A549 (cell line): ENCODE measurements at regions not wholly inside any gene's neighbourhood (a gene's known extent, or its start where the extent isn't known, plus 50 kb on each side); places are given as distances from the start of the nearest gene placed in this dataset.

Experiments used
- BHLHE40 ChIP-seq: IDR thresholded peaks from 2 replicates; pipeline ENCODE4 v1.6.1; 2012; ENCODE audit warnings: low read depth, low read length, inconsistent platforms
- JUNB ChIP-seq: fragments of >200 bp; sonication (Bioruptor Twin); formaldehyde crosslinking; IDR thresholded peaks from 2 replicates; pipeline ENCODE4 v1.6.1; 2016
- POLR2A ChIP-seq: IDR thresholded peaks from 2 replicates; pipeline ENCODE4 v1.6.1; 2012; ENCODE audit warnings: mild to moderate bottlenecking, low read length
- RAD21 ChIP-seq, 2 experiments: fragments of >200 bp in 1 of 2; sonication (Bioruptor Twin) in 1 of 2; formaldehyde crosslinking in 1 of 2; IDR thresholded peaks in 1 of 2; conservative IDR thresholded peaks in 1 of 2; 2 replicates in 1 of 2; 3 replicates in 1 of 2; pipeline ENCODE4 v1.6.1; 2012 to 2018; ENCODE audit warnings: inconsistent platforms in 1 of 2
- ZC3H11A ChIP-seq: fragments of 450-650 bp; IDR thresholded peaks from 2 replicates; pipeline ENCODE4 v1.6.1; 2014; ENCODE audit warnings: antibody characterized with exemption, mild to moderate bottlenecking
- TF ChIP-seq, protein P1 (sequence below): fragments of >200 bp; sonication (Bioruptor Twin); formaldehyde crosslinking; IDR thresholded peaks from 3 replicates; pipeline ENCODE4 v1.5.1; 2016

DNA sequence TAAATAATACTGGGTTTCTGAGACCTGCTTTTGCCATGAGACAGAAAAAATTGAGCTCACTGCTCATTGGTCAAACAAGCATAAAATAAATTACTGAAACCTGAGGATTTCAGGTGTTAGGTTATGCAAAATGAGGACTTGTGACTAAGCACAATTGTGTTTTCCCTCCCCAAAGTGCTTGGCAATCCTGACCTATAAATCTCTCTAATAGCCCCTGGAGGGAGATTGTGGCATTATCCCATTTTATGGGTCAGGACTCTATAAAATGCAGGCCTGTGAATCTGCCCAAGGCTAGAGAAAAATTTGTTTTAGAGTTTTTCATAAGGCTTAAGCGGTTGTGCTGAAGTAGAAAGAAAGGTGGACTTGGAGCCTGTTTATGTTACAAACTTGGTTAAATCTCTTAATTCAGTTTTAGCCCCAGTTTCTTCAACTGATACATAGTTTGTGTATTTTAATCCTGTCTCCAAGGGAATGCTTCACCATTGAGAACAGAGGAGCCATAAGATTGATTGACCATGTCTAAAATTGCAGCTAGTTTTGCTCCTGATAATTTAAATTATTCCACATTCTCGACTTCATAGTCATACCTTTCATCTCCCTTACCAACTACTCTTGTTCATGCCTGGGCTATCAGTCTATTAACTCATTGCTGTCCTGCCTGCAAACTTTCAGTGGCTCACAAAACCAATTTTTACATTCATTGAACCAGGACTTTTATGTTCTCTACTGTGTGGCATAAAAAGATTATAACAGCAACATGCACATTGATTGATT is 63.6 kb upstream of the LRRC4C start:
- TF ChIP-seq, protein P1, sequence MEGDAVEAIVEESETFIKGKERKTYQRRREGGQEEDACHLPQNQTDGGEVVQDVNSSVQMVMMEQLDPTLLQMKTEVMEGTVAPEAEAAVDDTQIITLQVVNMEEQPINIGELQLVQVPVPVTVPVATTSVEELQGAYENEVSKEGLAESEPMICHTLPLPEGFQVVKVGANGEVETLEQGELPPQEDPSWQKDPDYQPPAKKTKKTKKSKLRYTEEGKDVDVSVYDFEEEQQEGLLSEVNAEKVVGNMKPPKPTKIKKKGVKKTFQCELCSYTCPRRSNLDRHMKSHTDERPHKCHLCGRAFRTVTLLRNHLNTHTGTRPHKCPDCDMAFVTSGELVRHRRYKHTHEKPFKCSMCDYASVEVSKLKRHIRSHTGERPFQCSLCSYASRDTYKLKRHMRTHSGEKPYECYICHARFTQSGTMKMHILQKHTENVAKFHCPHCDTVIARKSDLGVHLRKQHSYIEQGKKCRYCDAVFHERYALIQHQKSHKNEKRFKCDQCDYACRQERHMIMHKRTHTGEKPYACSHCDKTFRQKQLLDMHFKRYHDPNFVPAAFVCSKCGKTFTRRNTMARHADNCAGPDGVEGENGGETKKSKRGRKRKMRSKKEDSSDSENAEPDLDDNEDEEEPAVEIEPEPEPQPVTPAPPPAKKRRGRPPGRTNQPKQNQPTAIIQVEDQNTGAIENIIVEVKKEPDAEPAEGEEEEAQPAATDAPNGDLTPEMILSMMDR = no peak
- TF ChIP-seq POLR2A (no peak), RAD21 (conservative IDR thresholded peaks at IDR 0.05 in 1 of 2, IDR thresholded peaks at IDR 0.05 in 1 of 2) (no peak), JUNB (no peak), ZC3H11A (no peak), BHLHE40 (no peak)
